KOPT-K1 (cell line): ENCODE measurements at regions not wholly inside any gene's neighbourhood (a gene's known extent, or its start where the extent isn't known, plus 50 kb on each side); places are given as distances from the start of the nearest gene placed in this dataset.
"Not testable (repeated sequence)": the region's sequence is repeated elsewhere in the genome, so short reads cannot be mapped to it uniquely, and the experiment has no call there.

Experiments used
- H3K27ac ChIP-seq: fragments of 200-600 bp; sonication (generic); 2 replicates; pipeline ENCODE4 v1.5.1; 2016; ENCODE audit warnings: antibody characterized with exemption, mild to moderate bottlenecking, low read depth, low read length; ENCODE audit not compliant: poor library complexity, severe bottlenecking
- H3K36me3 ChIP-seq: fragments of 200-600 bp; sonication (generic); 2 replicates; pipeline ENCODE4 v1.5.1; 2017; ENCODE audit warnings: antibody characterized with exemption, mild to moderate bottlenecking, low read length, moderate library complexity; ENCODE audit not compliant: insufficient read depth
- H3K9me3 ChIP-seq: fragments of 200-600 bp; sonication (generic); 2 replicates; pipeline ENCODE4 v1.5.1; 2017; ENCODE audit warnings: antibody characterized with exemption, low read length, mild to moderate bottlenecking; ENCODE audit not compliant: insufficient read depth, poor library complexity, severe bottlenecking

- H3K9me3 ChIP-seq, result no peaks in the 10 kb centered on the region
- no peaks in the 10 kb centered on the region for H3K36me3 ChIP-seq
- no peak overlapping the region for H3K27ac ChIP-seq
Measured at GRCh38 chr17:54196751-54197150, 374.0 kb downstream of the KIF2B start.

DNA sequence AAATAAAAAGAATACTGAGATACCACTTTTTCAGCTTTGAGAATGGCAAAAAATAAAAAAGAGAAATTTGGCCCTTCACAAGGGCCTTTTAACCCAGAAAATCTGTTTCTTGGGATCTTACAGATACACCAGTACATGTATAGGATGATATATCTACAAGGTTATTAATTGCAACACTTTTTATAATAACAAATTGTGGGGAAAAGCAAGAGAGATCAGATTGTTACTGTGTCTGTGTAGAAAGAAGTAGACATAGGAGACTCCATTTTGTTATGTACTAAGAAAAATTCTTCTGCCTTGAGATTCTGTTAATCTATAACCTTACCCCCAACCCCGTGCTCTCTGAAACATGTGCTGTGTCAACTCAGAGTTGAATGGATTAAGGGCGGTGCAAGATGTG is 378.7 kb downstream of the KIF2B start:
- not testable (repeated sequence) for H3K9me3 ChIP-seq, H3K36me3 ChIP-seq, H3K27ac ChIP-seq

DNA sequence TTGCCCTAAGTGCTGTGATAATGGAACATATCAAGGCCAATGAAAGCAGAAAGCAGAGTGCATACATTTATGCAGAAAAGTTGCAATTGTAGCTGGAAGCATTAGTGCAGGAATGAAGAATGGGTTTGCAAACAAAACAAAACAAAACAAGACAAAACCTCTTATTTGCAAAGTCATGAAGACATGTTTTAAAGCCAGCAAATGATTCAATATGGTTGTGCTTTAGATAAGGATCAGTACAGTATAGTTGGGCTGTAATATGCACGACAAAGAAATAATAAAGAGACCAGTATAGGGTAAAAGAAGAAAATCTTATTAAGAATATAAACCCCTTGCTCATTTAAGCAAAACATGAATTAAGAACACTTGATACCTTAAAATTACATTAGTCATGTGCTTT is 398.1 kb downstream of the KIF2B start:
- Histone ChIP-seq H3K27ac (no peak overlapping the region), H3K9me3 (no peaks in the 10 kb centered on the region), H3K36me3 (no peaks in the 10 kb centered on the region)

- Histone ChIP-seq H3K27ac (no peak overlapping the region), H3K36me3 (no peaks in the 10 kb centered on the region), H3K9me3 (no peaks in the 10 kb centered on the region)
Measured at GRCh38 chr17:54221499-54221898, 398.8 kb downstream of the KIF2B start.

DNA sequence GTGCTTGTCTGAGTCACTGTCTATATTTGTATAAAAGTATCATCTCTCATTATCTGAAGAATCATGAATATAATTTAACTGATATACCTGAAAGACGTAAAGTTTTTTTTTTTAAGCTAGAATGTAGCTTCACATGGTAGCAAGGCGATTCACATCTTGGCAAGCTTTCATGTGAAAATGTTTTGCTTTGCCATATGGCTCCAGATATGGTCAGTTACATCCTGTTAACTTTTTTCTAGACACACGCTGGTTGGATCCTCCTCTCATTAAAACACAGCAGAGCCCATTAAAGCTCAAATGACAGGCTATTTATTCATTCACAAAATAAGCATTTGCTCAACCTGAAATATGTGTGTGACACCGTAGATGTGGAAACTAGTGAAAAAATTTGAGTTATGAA is 412.8 kb downstream of the KIF2B start:
- H3K27ac ChIP-seq, result no peak overlapping the region
- no peaks in the 10 kb centered on the region for H3K9me3 ChIP-seq
- no peaks in the 10 kb centered on the region for H3K36me3 ChIP-seq

DNA sequence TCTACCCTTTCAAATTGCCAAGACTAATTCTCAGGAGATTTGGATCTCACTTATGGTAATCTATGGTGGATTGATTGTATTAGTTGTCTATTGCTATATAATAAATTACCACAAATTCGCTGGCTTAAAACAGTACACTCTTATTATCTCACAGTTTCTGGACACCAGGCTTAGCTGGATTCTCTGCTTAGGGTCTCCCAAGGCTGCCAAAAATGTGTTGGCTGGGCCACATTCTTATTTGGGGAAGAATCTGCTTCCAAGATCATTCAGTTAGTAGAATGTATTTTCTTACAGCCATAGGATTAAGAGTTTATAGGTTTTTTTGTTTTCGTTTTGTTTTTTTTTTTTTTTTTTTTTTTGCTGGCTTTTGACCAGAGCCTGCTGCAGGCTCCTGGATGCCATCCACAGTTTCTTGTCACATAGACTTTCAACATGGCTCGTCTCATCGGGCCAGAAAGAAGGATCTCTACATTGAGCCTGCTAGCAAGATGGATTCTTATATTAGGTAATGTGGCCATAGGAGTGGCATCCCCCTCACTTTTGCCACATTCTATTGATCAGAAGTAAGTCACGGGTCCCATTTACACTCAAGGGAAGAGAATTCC is 415.3 kb downstream of the KIF2B start:
- no peaks in the 10 kb centered on the region for H3K9me3 ChIP-seq
- no peaks in the 10 kb centered on the region for H3K36me3 ChIP-seq
- no peak overlapping the region for H3K27ac ChIP-seq

- Histone ChIP-seq H3K27ac (no peak overlapping the region), H3K9me3 (no peaks in the 10 kb centered on the region), H3K36me3 (no peaks in the 10 kb centered on the region)
Measured at GRCh38 chr17:54239291-54239690, 416.6 kb downstream of the KIF2B start.

- Histone ChIP-seq H3K27ac (no peak overlapping the region), H3K9me3 (no peaks in the 10 kb centered on the region), H3K36me3 (no peaks in the 10 kb centered on the region)
Measured at GRCh38 chr17:54255696-54256095, 433.0 kb downstream of the KIF2B start.

- no peaks in the 10 kb centered on the region for H3K36me3 ChIP-seq
- no peak overlapping the region for H3K27ac ChIP-seq
- no peaks in the 10 kb centered on the region for H3K9me3 ChIP-seq
Measured at GRCh38 chr17:54256401-54256929, 433.7 kb downstream of the KIF2B start.

DNA sequence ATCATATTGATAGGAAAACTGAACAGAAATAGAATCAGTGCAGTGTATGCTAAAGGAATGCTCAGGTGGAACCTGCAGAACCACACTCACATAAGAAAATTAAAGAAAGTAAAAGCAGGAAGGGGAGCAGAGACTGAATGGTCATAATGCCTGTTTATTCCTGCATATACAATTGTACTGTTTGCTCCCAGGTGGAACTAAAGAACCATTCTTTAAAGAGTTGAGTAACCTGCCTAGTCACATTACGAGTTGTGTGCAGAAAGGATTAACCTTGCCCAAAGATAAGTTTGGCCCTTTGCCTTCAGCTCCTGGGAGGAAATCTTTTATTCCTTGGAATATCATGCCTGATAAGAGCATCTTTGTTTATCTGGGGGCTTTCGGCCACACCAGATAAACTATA is 434.7 kb downstream of the KIF2B start:
- no peak overlapping the region for H3K27ac ChIP-seq

GRCh38 chr17:54259476-54259875 is 436.7 kb downstream of the KIF2B start:
- Histone ChIP-seq H3K27ac (no peak overlapping the region), H3K9me3 (no peaks in the 10 kb centered on the region), H3K36me3 (no peaks in the 10 kb centered on the region)

More for the DNA sequence above, 434.7 kb downstream of the KIF2B start:
- no peaks in the 10 kb centered on the region for H3K36me3 ChIP-seq
- no peaks in the 10 kb centered on the region for H3K9me3 ChIP-seq

GRCh38 chr17:54261465-54261864 is 438.7 kb downstream of the KIF2B start:
- Histone ChIP-seq H3K9me3 (no peaks in the 10 kb centered on the region), H3K36me3 (no peaks in the 10 kb centered on the region), H3K27ac (no peak overlapping the region)

GRCh38 chr17:54269881-54270280 is 447.2 kb downstream of the KIF2B start:
- H3K36me3 ChIP-seq, result no peaks in the 10 kb centered on the region
- no peak overlapping the region for H3K27ac ChIP-seq
- H3K9me3 ChIP-seq, result no peaks in the 10 kb centered on the region

GRCh38 chr17:54270499-54270898 is 447.8 kb downstream of the KIF2B start:
- Histone ChIP-seq H3K9me3 (no peaks in the 10 kb centered on the region), H3K36me3 (no peaks in the 10 kb centered on the region), H3K27ac (no peak overlapping the region)

DNA sequence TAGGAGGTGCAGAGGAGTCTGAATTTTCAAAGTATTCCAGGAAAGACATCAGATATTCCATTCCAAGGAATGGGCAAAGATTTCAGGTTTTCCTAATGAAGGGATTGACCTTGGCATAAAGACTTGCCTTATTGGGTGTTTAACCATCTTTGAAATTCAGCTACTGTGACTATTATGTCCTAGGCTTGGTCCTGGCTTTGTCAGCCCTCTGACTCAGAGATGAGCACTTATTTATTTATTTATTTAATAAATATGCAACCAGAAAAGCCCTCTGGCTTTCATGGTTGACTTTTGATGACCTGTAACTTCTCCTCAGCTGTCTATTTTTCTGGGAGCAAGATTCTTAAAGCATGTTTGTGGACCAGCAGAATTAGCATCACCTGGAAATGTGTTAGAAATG is 455.1 kb downstream of the KIF2B start:
- H3K9me3 ChIP-seq, result no peaks in the 10 kb centered on the region
- no peaks in the 10 kb centered on the region for H3K36me3 ChIP-seq
- no peak overlapping the region for H3K27ac ChIP-seq

DNA sequence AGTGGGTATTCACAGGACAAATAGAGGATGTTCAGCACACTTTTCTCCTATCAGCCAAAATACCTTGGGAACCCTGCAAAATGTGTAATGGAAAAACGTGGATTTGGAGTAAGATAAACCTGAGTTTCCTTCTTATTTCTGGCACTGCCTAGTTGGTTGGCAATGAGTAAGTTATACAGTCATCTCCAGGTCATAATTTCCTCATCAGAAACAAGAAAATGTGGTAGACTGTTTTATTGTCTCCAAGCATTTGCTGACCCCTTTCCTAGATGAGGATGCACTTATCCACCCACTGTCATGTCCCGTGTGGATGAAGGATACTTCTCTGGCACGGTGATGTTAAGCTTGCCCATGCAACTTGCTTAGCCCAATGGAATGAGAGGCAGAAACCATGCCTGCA is 458.0 kb downstream of the KIF2B start:
- no peak overlapping the region for H3K27ac ChIP-seq
- no peaks in the 10 kb centered on the region for H3K36me3 ChIP-seq
- H3K9me3 ChIP-seq, result no peaks in the 10 kb centered on the region
